CD4-positive, alpha-beta T cell treated with Interleukin-4 for 1 hour (primary cell): ENCODE measurements at regions not wholly inside any gene's neighbourhood (a gene's known extent, or its start where the extent isn't known, plus 50 kb on each side); places are given as distances from the start of the nearest gene placed in this dataset.
"Not testable (repeated sequence)": the region's sequence is repeated elsewhere in the genome, so short reads cannot be mapped to it uniquely, and the experiment has no call there.

ENCODE experiments used
- DNase-seq, 2 donors: peaks; one replicate each; pipeline ENCODE4 v3.0.0-alpha.2; 2020 to 2022

- no peak for DNase-seq
Measured at GRCh38 chr4:31023109-31023508, 302.9 kb downstream of the PCDH7 start.

- DNase-seq: no peak
Measured at GRCh38 chr4:31023742-31024141, 303.6 kb downstream of the PCDH7 start.

- not testable (repeated sequence) for DNase-seq
Measured at GRCh38 chr4:31024781-31025180, 304.6 kb downstream of the PCDH7 start.

- DNase-seq: no peak
Measured at GRCh38 chr4:31026256-31026655, 306.1 kb downstream of the PCDH7 start.

- no peak for DNase-seq
Measured at GRCh38 chr4:31034550-31034949, 314.4 kb downstream of the PCDH7 start.

- no peak for DNase-seq
Measured at GRCh38 chr4:31035761-31036160, 315.6 kb downstream of the PCDH7 start.

GRCh38 chr4:31037703-31038102, 317.5 kb downstream of the PCDH7 start:
- DNase-seq: no peak

- DNase-seq: no peak
Measured at GRCh38 chr4:31039382-31039781, 319.2 kb downstream of the PCDH7 start.

GRCh38 chr4:31040106-31040505, 319.9 kb downstream of the PCDH7 start:
- DNase-seq: no peak

- DNase-seq: no peak
Measured at GRCh38 chr4:31041385-31041784, 321.2 kb downstream of the PCDH7 start.

- no peak for DNase-seq
Measured at GRCh38 chr4:31041853-31042252, 321.7 kb downstream of the PCDH7 start.

GRCh38 chr4:31043382-31044062, 323.4 kb downstream of the PCDH7 start:
- DNase-seq: no peak

- DNase-seq: no peak
Measured at GRCh38 chr4:31045151-31045550, 325.0 kb downstream of the PCDH7 start.

GRCh38 chr4:31045724-31046318, 325.7 kb downstream of the PCDH7 start:
- no peak for DNase-seq

GRCh38 chr4:31051151-31051550, 331.0 kb downstream of the PCDH7 start:
- DNase-seq: no peak

GRCh38 chr4:31051565-31051964, 331.4 kb downstream of the PCDH7 start:
- no peak for DNase-seq

- no peak for DNase-seq
Measured at GRCh38 chr4:31052519-31052918, 332.4 kb downstream of the PCDH7 start.

- DNase-seq: no peak
Measured at GRCh38 chr4:31053451-31053850, 333.3 kb downstream of the PCDH7 start.

- DNase-seq: no peak
Measured at GRCh38 chr4:31054295-31054694, 334.1 kb downstream of the PCDH7 start.

GRCh38 chr4:31058656-31059055, 338.5 kb downstream of the PCDH7 start:
- DNase-seq: no peak

- no peak for DNase-seq
Measured at GRCh38 chr4:31059753-31060522, 339.8 kb downstream of the PCDH7 start.

GRCh38 chr4:31065086-31065485, 344.9 kb downstream of the PCDH7 start:
- no peak for DNase-seq

GRCh38 chr4:31068257-31069075, 348.3 kb downstream of the PCDH7 start:
- DNase-seq: no peak
